Fibroblast of the aortic adventitia (primary cell): ENCODE measurements at regions not wholly inside any gene's neighbourhood (a gene's known extent, or its start where the extent isn't known, plus 50 kb on each side); places are given as distances from the start of the nearest gene placed in this dataset.
A peak's percentile ranks its signal among the peaks of the same experiment; 100 is the strongest.
"Not testable (repeated sequence)": the region's sequence is repeated elsewhere in the genome, so short reads cannot be mapped to it uniquely, and the experiment has no call there.

Source experiments
- DNase-seq: peaks from one replicate; pipeline ENCODE4 v3.0.0-alpha.2; 2010; ENCODE audit warnings: low read depth
- H3K4me3 ChIP-seq: 2 replicates; pipeline ENCODE4 v1.5.1; 2011; ENCODE audit warnings: low read depth, mild to moderate bottlenecking, control low read depth, low read length, moderate library complexity
- CTCF ChIP-seq: IDR thresholded peaks from 2 replicates; pipeline ENCODE4 v1.5.1; 2011; ENCODE audit warnings: mild to moderate bottlenecking, low read length, control low read depth, inconsistent platforms; ENCODE audit not compliant: insufficient read depth

- peak; percentile 67 for DNase-seq
- no peak for TF ChIP-seq CTCF
- H3K4me3 ChIP-seq: no peak overlapping the region
Observed at GRCh38 chrX:13387666-13388494, 68.0 kb upstream of the ATXN3L start.

- TF ChIP-seq CTCF: no peak
- no peak overlapping the region for H3K4me3 ChIP-seq
- DNase-seq: no peak
Observed at GRCh38 chrX:13386636-13387035, 66.8 kb upstream of the ATXN3L start.

GRCh38 chrX:13386092-13386491 lies 66.2 kb upstream of the ATXN3L start:
- TF ChIP-seq CTCF: no peak
- no peak for DNase-seq
- H3K4me3 ChIP-seq: no peak overlapping the region

GRCh38 chrX:13383907-13384306 lies 64.1 kb upstream of the ATXN3L start:
- H3K4me3 ChIP-seq: no peak overlapping the region
- no peak for TF ChIP-seq CTCF
- no peak for DNase-seq

- H3K4me3 ChIP-seq: no peak overlapping the region
- peak; percentile 84 for DNase-seq
- no peak for TF ChIP-seq CTCF
Observed at GRCh38 chrX:13381514-13381913, 61.7 kb upstream of the ATXN3L start.

- H3K4me3 ChIP-seq: no peak overlapping the region
- TF ChIP-seq CTCF: no peak
- DNase-seq: peak; percentile 69
Observed at GRCh38 chrX:13380211-13380610, 60.4 kb upstream of the ATXN3L start.

GRCh38 chrX:13378562-13379518 lies 59.0 kb upstream of the ATXN3L start:
- DNase-seq, H3K4me3 ChIP-seq: not testable (repeated sequence)
